CD14-positive monocyte (primary cell): ENCODE measurements at regions not wholly inside any gene's neighbourhood (a gene's known extent, or its start where the extent isn't known, plus 50 kb on each side); places are given as distances from the start of the nearest gene placed in this dataset.

Experiments
- DNase-seq, 3 donors: peaks; one replicate each; pipeline ENCODE4 v3.0.0-alpha.2; 2011 to 2022
- H2AFZ ChIP-seq: 2 replicates; pipeline ENCODE4 v1.6.0; 2012; ENCODE audit warnings: mild to moderate bottlenecking, low read depth, low read length, inconsistent platforms; ENCODE audit not compliant: insufficient read depth, poor library complexity, severe bottlenecking
- H3K27ac ChIP-seq, 2 donors: 1 replicate in 1 of 2; 2 replicates in 1 of 2; pipeline ENCODE4 v1.5.1; 2012 to 2013; ENCODE audit warnings: low read length in 2 of 2, control low read depth in 1 of 2, inconsistent platforms in 1 of 2, low read depth in 1 of 2, mild to moderate bottlenecking in 1 of 2
- H3K27me3 ChIP-seq, 2 donors: one replicate each; pipeline versions ENCODE4 v1.6.0 to v1.6.1; 2011 to 2013; ENCODE audit warnings: low read length in 2 of 2; ENCODE audit not compliant: control insufficient read depth in 2 of 2, insufficient read depth in 2 of 2
- H3K36me3 ChIP-seq, 2 donors: replicated peaks in 1 of 2; 1 replicate in 1 of 2; 2 replicates in 1 of 2; pipeline versions ENCODE4 v1.5.1 to v1.6.1; 2012 to 2013; ENCODE audit warnings: low read length in 2 of 2, control low read depth in 1 of 2, inconsistent platforms in 1 of 2, mild to moderate bottlenecking in 1 of 2; ENCODE audit not compliant: insufficient read depth in 2 of 2, control insufficient read depth in 1 of 2
- H3K4me1 ChIP-seq, 2 donors: 1 replicate in 1 of 2; 2 replicates in 1 of 2; pipeline versions ENCODE4 v1.5.1 to v1.6.1; 2012 to 2013; ENCODE audit warnings: low read length in 2 of 2, control low read depth in 1 of 2, inconsistent platforms in 1 of 2, mild to moderate bottlenecking in 1 of 2, moderate library complexity in 1 of 2; ENCODE audit not compliant: insufficient read depth in 2 of 2, control insufficient read depth in 1 of 2
- H3K4me2 ChIP-seq: replicated peaks from 2 replicates; pipeline ENCODE3; 2012; ENCODE audit warnings: low read length, moderate library complexity, mild to moderate bottlenecking; ENCODE audit not compliant: poor library complexity, severe bottlenecking; ENCODE audit errors: extremely low read depth
- H3K4me3 ChIP-seq, 3 experiments: fragments of 200-600 bp in 1 of 3; sonication (generic) in 1 of 3; replicated peaks in 1 of 3; 1 replicate in 2 of 3; 2 replicates in 1 of 3; pipeline ENCODE4 v1.5.1; 2011 to 2013; ENCODE audit warnings: low read length in 3 of 3, mild to moderate bottlenecking in 3 of 3, control low read depth in 2 of 3, low read depth in 2 of 3, inconsistent platforms in 1 of 3, moderate library complexity in 1 of 3
- H3K79me2 ChIP-seq: 2 replicates; pipeline ENCODE4 v1.6.0; 2012; ENCODE audit warnings: mild to moderate bottlenecking, control low read depth, inconsistent platforms, low read length, moderate library complexity; ENCODE audit not compliant: insufficient read depth
- H3K9ac ChIP-seq: 2 replicates; pipeline ENCODE4 v1.6.0; 2017; ENCODE audit warnings: low read length, mild to moderate bottlenecking; ENCODE audit not compliant: insufficient read depth, poor library complexity, severe bottlenecking
- H3K9me3 ChIP-seq, 2 donors: replicated peaks in 1 of 2; 1 replicate in 1 of 2; 2 replicates in 1 of 2; pipeline versions ENCODE4 v1.5.1 to v1.6.1; 2012 to 2013; ENCODE audit warnings: low read length in 2 of 2, control low read depth in 1 of 2; ENCODE audit not compliant: control insufficient read depth in 1 of 2, insufficient read depth in 1 of 2
- H4K20me1 ChIP-seq: 2 replicates; pipeline ENCODE4 v1.6.0; 2012; ENCODE audit warnings: mild to moderate bottlenecking, low read length, control low read depth, moderate library complexity; ENCODE audit not compliant: insufficient read depth
- H3K27ac Mint-ChIP-seq, 7 donors: one replicate each; pipeline ENCODE4 v1.8.0; 2020; ENCODE audit warnings: mild to moderate bottlenecking in 7 of 7, mixed read lengths in 7 of 7, moderate library complexity in 6 of 7, inconsistent platforms in 2 of 7
- H3K27me3 Mint-ChIP-seq, 3 donors: one replicate each; pipeline ENCODE4 v1.8.0; 2021 to 2022; ENCODE audit warnings: low read depth in 3 of 3, mild to moderate bottlenecking in 3 of 3, mixed read lengths in 3 of 3, moderate library complexity in 3 of 3, inconsistent platforms in 1 of 3
- H3K36me3 Mint-ChIP-seq, 2 donors: one replicate each; pipeline ENCODE4 v1.8.0; 2020; ENCODE audit warnings: mixed read lengths in 2 of 2, inconsistent platforms in 1 of 2, mild to moderate bottlenecking in 1 of 2
- H3K4me1 Mint-ChIP-seq: one replicate; pipeline ENCODE4 v1.8.0; 2020; ENCODE audit warnings: mild to moderate bottlenecking, mixed read lengths
- H3K4me3 Mint-ChIP-seq, 2 donors: one replicate each; pipeline ENCODE4 v1.8.0; 2020; ENCODE audit warnings: mild to moderate bottlenecking in 2 of 2, mixed read lengths in 2 of 2, moderate library complexity in 1 of 2
- H3K9me3 Mint-ChIP-seq, 7 donors: one replicate each; pipeline ENCODE4 v1.8.0; 2020 to 2022; ENCODE audit warnings: mixed read lengths in 7 of 7, mild to moderate bottlenecking in 6 of 7, moderate library complexity in 6 of 7, inconsistent platforms in 2 of 7
- WGBS: methylation state at CpG from one replicate; pipeline ENCODE4 v1.1.5; 2013; ENCODE audit warnings: missing lambda C conversion rate; ENCODE audit not compliant: insufficient coverage; 5-methylcytosine and 5-hydroxymethylcytosine counted together
- intact Hi-C, 2 donors: fragments of 100-400 bp; cut with micrococcal nuclease; formaldehyde crosslinking; loops; one replicate each; pipeline versions ENCODE4 v1.15.0 to v1.15.1; 2023
- TF ChIP-seq, protein P1 (sequence below): fragments of 200-600 bp; IDR thresholded peaks from one replicate; pipeline ENCODE4 v1.8.0; 2022; ENCODE audit warnings: antibody characterized with exemption, mild to moderate bottlenecking

DNA sequence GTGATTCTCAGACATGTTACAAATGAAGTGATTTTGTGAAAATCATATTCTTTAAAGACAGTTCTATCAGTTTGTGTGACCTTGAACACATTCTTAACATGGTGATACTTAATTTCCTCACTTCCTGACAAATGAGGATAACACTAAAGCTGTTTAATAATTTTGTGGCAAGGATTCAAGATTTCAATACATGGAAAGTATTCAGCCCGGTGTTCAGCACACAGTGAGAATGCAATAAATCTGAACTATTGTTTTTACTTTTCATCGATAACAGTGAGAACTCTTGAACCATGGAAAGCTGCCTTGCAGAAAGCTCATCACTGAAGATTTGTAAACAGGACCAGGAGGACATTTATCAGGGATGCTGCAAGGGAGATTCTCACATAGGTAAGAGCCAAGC lies 57.1 kb upstream of the C5orf46 start:
- TF ChIP-seq, protein P1, sequence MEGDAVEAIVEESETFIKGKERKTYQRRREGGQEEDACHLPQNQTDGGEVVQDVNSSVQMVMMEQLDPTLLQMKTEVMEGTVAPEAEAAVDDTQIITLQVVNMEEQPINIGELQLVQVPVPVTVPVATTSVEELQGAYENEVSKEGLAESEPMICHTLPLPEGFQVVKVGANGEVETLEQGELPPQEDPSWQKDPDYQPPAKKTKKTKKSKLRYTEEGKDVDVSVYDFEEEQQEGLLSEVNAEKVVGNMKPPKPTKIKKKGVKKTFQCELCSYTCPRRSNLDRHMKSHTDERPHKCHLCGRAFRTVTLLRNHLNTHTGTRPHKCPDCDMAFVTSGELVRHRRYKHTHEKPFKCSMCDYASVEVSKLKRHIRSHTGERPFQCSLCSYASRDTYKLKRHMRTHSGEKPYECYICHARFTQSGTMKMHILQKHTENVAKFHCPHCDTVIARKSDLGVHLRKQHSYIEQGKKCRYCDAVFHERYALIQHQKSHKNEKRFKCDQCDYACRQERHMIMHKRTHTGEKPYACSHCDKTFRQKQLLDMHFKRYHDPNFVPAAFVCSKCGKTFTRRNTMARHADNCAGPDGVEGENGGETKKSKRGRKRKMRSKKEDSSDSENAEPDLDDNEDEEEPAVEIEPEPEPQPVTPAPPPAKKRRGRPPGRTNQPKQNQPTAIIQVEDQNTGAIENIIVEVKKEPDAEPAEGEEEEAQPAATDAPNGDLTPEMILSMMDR: no peak
- no peak overlapping the region for H3K4me2 ChIP-seq

DNA sequence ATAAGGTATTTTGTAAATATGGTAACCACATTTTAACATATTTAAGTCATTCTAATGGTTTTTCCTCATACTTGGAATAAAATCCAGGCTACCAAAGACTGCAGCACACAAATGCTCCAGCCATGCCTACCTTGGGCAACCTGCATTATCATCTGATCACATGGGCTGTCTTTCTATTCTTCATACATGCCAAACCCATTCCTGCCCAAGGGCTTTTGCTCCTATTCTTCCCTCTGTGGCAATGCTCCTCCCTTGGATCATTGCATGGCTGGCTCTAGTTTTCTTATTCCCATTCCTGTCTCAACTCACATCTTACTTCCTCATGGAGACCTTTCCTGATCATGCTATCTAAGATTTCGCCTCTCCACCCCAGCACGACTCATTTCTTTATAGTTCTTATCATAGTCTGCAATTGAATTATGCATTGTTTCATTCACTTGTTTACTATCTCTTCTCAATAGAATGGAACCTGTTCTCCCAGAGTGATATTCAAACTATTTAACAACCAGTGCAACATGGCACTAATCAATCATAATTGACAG lies 54.9 kb upstream of the C5orf46 start:
- H3K9me3 ChIP-seq: no peaks in the 10 kb centered on the region
- Mint-ChIP-seq H3K4me3 (no peak overlapping the region), H3K27me3 (peaks cover 0 to 2% (median 0%) of the 10 kb centered on the region in 3 donors), H3K27ac (no peak overlapping the region), H3K36me3 (no peaks in the 10 kb centered on the region), H3K4me1 (peaks cover 7% of the 10 kb centered on the region), H3K9me3 (peaks cover 0 to 3% (median 0%) of the 10 kb centered on the region in 7 donors)
- no peaks in the 10 kb centered on the region for H4K20me1 ChIP-seq
- no peaks in the 10 kb centered on the region for H3K27me3 ChIP-seq
- no peak overlapping the region for H3K9ac ChIP-seq
- no peak overlapping the region for H3K27ac ChIP-seq
- WGBS: 80% methylated on average over 1 of the region's 2 CpGs
- TF ChIP-seq, protein P1: no peak
- H3K4me3 ChIP-seq: no peak overlapping the region
- no peak for DNase-seq
- H3K4me1 ChIP-seq: peaks cover 4 to 5% of the 10 kb centered on the region in 2 donors
- intact Hi-C loops: no loop called here
- no peak overlapping the region for H3K4me2 ChIP-seq
- no peaks in the 10 kb centered on the region for H3K36me3 ChIP-seq
- H3K79me2 ChIP-seq: no peaks in the 10 kb centered on the region
- H2AFZ ChIP-seq: no peak overlapping the region

More for the DNA sequence above, 57.1 kb upstream of the C5orf46 start:
- Histone ChIP-seq H3K27ac (no peak overlapping the region), H3K9ac (no peak overlapping the region), H3K36me3 (no peaks in the 10 kb centered on the region), H3K27me3 (no peaks in the 10 kb centered on the region), H3K9me3 (no peaks in the 10 kb centered on the region), H3K4me3 (no peak overlapping the region), H2AFZ (no peak overlapping the region), H4K20me1 (no peaks in the 10 kb centered on the region), H3K4me1 (peaks cover 4 to 5% of the 10 kb centered on the region in 2 donors), H3K79me2 (no peaks in the 10 kb centered on the region)
- peaks cover 0 to 3% (median 0%) of the 10 kb centered on the region in 7 donors for H3K9me3 Mint-ChIP-seq
- DNase-seq: no peak
- intact Hi-C loops: no loop called here
- H3K27me3 Mint-ChIP-seq: peaks cover 0 to 2% (median 0%) of the 10 kb centered on the region in 3 donors
- no peak overlapping the region for H3K27ac Mint-ChIP-seq
- no CpG with 5 or more reads among the region's 2 CpGs for WGBS
- H3K4me3 Mint-ChIP-seq: no peak overlapping the region
- peaks cover 7% of the 10 kb centered on the region for H3K4me1 Mint-ChIP-seq
- no peaks in the 10 kb centered on the region for H3K36me3 Mint-ChIP-seq
